ENCODE measurements at regions not wholly inside any gene's neighbourhood (a gene's known extent, or its start where the extent isn't known, plus 50 kb on each side); places are given as distances from the start of the nearest gene placed in this dataset.

DNA sequence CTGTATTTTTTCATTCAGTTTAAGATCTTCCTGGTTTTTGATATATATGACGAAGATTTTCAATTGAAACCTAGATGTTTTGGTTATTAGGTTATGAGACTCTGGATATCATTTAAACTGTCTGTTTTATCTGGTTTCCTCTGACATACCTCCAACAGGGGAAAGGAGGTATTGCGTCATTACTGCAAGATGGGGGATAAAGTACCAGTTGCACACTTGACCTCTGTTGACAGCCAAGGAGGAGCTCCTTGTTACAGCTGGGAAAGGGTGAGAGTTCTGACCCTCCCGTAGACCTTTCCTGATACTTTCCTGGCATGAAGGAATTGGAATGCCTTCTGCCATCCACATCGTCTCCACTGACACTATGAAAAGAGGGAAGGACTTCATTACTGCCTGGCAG, 82.0 kb upstream of the SHISA2 start:
- TF ChIP-seq EP300 (IDR thresholded peaks at IDR 0.05; ENCODE audit: borderline replicate concordance) (no peak), RAD21 (IDR thresholded peaks at IDR 0.05; ENCODE audit: low read depth) (no peak), YY1 (IDR thresholded peaks at IDR 0.05; ENCODE audit: low read depth) (no peak), TAF1 (IDR thresholded peaks at IDR 0.05; ENCODE audit: low read depth) (no peak), CREB1 (IDR thresholded peaks at IDR 0.05; ENCODE audit: low read depth) (no peak)
- TF ChIP-seq, protein P1, sequence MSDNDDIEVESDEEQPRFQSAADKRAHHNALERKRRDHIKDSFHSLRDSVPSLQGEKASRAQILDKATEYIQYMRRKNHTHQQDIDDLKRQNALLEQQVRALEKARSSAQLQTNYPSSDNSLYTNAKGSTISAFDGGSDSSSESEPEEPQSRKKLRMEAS (IDR thresholded peaks at IDR 0.05): no peak

All from Ishikawa (cell line).